GM18909 (cell line): ENCODE measurements at regions not wholly inside any gene's neighbourhood (a gene's known extent, or its start where the extent isn't known, plus 50 kb on each side); places are given as distances from the start of the nearest gene placed in this dataset.

Experiments
- ATAC-seq: cut with Tn5 transposase; IDR thresholded peaks from one replicate; pipeline ENCODE4 v1.9.1; 2021; ENCODE audit warnings: mild to moderate bottlenecking; ENCODE audit not compliant: unreplicated experiment, poor library complexity

DNA sequence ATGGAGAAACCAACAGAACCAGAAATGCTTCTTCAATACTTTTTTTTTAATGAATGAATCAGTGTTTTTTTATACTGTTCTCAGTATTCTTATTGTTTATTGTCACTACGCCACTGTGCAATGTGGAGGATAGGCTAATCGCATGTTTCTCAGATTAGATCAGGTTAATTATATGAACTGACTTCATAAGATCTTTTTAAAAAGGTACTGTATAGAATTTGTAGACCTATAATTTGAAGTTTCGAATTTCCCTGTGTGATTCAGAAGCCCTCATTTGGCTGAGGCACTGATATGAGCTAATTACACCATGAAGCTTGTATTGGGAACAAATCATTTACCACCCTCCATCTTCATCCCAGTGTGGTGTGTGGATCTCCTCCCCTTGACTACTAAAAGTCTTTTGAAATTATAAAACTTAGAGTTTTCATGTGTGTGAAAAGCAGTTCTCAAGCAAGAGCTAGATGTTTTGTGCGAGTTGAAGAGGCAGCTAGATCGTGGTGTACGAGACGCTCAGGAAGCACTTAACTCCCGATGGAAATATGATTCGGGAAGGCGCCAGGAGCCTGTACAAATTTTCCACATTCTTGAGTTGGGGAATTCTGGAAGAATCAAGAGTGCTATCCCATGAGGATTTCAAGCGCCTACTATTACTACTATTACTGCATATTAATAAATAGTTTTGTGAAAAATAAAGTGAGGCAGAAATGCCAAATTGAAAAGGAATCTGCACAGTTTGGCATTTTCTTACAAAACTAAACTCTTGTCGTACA, 52.1 kb upstream of the KCNE2 start:
- ATAC-seq: no peak

GRCh38 chr21:34313116-34313515, 50.7 kb upstream of the KCNE2 start:
- ATAC-seq: no peak
